Progenitor cell of endocrine pancreas (in vitro differentiated cells): ENCODE measurements at regions not wholly inside any gene's neighbourhood (a gene's known extent, or its start where the extent isn't known, plus 50 kb on each side); places are given as distances from the start of the nearest gene placed in this dataset.

Experiments used
- DNase-seq: peaks from one replicate; pipeline ENCODE4 v3.0.0; 2021; ENCODE audit warnings: low spot score; ENCODE audit not compliant: unreplicated experiment
- H3K27ac Mint-ChIP-seq: 2 replicates; pipeline ENCODE4 v1.8.0; 2021; ENCODE audit warnings: mild to moderate bottlenecking, moderate library complexity, mixed read lengths
- H3K27me3 Mint-ChIP-seq: 2 replicates; pipeline ENCODE4 v1.8.0; 2021; ENCODE audit warnings: mixed read lengths
- H3K36me3 Mint-ChIP-seq: 2 replicates; pipeline ENCODE4 v1.8.0; 2022; ENCODE audit warnings: mixed read lengths; ENCODE audit not compliant: insufficient read depth
- H3K4me1 Mint-ChIP-seq: 2 replicates; pipeline ENCODE4 v1.8.0; 2021; ENCODE audit warnings: low read depth, mixed read lengths
- H3K4me3 Mint-ChIP-seq: 2 replicates; pipeline ENCODE4 v1.8.0; 2021; ENCODE audit warnings: low read depth, mild to moderate bottlenecking, moderate library complexity, mixed read lengths
- H3K9me3 Mint-ChIP-seq: 2 replicates; pipeline ENCODE4 v1.8.0; 2021; ENCODE audit warnings: low read depth, mixed read lengths
- TF ChIP-seq, protein P1 (sequence below): fragments of 200-600 bp; sonication (generic); IDR thresholded peaks from one replicate; pipeline ENCODE4 v1.5.0; 2021; ENCODE audit warnings: antibody characterized with exemption, mild to moderate bottlenecking; ENCODE audit not compliant: unreplicated experiment

DNA sequence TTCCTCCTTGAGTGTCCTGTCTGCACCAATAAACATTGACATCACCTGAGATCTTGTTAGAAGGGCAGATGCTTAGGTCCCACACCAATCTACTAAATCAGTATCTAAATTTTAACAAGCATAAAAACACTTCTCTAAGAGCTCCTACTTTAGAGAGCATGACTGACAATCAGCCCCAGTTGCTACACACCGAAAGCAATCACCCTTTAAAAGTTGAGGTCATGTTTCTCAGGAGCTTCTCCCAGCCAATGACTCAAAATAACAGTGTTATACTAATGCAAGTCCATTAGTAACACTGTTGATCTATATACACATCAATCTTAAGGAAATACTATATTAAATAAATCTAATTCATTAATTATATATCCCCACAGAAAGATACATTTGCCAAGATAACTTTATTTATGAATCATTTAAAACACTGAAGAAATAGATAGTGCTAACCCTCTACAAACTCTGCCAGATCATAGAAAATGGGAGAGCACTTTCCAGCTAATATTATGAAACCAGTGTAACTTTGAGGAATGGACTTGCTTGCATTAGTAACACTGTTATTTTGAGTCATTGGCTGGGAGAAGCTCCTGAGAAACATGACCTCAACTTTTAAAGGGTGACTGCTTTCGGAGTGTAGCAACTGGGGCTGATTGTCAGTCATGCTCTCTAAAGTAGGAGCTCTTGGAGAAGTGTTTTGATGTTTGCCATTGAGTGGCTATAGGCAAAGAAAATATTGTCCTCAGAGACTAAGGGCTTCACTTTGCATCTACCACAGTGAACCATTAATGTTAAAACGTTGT lies 109.8 kb upstream of the HDX start:
- Mint-ChIP-seq H3K9me3 (peaks cover 16% of the 10 kb centered on the region), H3K27ac (no peak overlapping the region), H3K4me3 (no peak overlapping the region), H3K4me1 (no peaks in the 10 kb centered on the region), H3K36me3 (no peaks in the 10 kb centered on the region), H3K27me3 (no peaks in the 10 kb centered on the region)
- TF ChIP-seq, protein P1, sequence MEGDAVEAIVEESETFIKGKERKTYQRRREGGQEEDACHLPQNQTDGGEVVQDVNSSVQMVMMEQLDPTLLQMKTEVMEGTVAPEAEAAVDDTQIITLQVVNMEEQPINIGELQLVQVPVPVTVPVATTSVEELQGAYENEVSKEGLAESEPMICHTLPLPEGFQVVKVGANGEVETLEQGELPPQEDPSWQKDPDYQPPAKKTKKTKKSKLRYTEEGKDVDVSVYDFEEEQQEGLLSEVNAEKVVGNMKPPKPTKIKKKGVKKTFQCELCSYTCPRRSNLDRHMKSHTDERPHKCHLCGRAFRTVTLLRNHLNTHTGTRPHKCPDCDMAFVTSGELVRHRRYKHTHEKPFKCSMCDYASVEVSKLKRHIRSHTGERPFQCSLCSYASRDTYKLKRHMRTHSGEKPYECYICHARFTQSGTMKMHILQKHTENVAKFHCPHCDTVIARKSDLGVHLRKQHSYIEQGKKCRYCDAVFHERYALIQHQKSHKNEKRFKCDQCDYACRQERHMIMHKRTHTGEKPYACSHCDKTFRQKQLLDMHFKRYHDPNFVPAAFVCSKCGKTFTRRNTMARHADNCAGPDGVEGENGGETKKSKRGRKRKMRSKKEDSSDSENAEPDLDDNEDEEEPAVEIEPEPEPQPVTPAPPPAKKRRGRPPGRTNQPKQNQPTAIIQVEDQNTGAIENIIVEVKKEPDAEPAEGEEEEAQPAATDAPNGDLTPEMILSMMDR, result no peak
- no peak for DNase-seq

DNA sequence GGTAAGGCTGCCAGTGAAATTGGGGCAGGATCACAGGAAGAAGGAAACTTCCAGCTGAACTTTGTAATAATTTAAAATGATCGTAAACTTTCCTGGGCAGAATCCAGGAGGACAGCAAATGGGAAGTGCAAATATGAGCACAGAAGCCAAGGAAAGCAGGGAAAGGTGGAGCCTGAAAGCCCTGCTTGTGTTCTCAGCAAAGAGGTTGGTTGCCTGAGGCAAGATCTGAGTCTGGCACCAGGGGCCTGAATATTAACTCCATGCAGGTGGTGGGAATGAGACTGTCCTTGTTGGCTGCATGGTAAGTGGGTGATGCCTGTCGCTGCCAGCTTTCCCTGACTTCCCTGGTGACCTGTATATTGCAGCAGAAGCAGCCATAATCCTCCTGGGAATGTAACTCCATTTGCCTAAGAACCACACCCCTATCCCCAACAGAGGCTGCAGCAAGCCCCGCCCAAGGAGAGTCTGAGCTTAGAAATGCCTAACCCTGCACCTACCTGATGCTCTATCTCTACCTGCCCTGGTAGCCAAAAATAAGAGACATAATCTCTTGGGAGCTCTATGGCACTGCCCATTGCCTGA lies 132.0 kb upstream of the HDX start:
- H3K4me3 Mint-ChIP-seq, result no peak overlapping the region

DNA sequence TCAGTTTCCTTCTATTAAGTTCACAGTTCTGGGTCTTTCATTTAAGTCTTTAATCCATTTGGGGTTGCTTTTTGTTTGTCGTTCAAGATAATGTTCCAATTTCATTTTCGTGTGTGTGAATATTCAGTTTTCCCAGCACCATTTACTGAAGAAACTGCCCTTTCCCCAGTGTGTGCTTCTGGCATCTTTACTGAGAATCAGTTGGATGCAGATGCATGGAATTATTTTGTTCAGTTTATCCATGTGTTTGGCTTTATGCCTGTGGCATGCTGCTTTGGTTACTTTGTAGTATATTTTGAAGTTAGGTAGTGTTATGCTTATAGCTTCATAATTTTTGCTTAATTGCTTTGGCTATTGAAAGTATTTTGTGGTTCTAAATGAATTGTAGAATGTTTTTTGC lies 163.8 kb upstream of the HDX start:
- no peaks in the 10 kb centered on the region for H3K36me3 Mint-ChIP-seq
- DNase-seq, result no peak
- no peaks in the 10 kb centered on the region for H3K27me3 Mint-ChIP-seq

More for the DNA sequence above, 132.0 kb upstream of the HDX start:
- Mint-ChIP-seq H3K27me3 (no peaks in the 10 kb centered on the region), H3K4me1 (no peaks in the 10 kb centered on the region), H3K27ac (no peak overlapping the region), H3K9me3 (peaks cover 42% of the 10 kb centered on the region), H3K36me3 (no peaks in the 10 kb centered on the region)
- DNase-seq, result no peak
- TF ChIP-seq, protein P1, result no peak

DNA sequence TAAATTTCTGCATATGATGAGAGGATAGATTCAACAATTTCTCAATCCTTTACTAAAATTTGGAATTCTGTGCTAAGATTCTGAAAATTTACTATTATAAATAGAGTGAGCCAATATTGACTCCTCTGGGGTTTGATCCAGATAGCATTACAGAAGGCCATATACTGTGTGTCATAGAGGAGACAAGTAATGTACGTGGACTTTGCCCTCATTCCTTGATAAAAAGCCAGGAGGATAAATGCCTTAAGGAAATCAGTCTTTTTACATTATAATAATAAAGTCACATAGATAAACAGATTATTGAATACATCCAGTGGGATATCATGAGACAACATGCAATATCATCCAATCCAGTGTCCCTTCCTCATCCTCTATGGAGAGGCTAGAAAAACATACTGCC lies 188.0 kb upstream of the HDX start:
- no peaks in the 10 kb centered on the region for H3K27me3 Mint-ChIP-seq
- peaks cover 11% of the 10 kb centered on the region for H3K9me3 Mint-ChIP-seq
- no peaks in the 10 kb centered on the region for H3K4me1 Mint-ChIP-seq
- TF ChIP-seq, protein P1, result no peak
- H3K27ac Mint-ChIP-seq, result no peak overlapping the region
- no peak for DNase-seq
- no peaks in the 10 kb centered on the region for H3K36me3 Mint-ChIP-seq
- no peak overlapping the region for H3K4me3 Mint-ChIP-seq

More for the DNA sequence above, 163.8 kb upstream of the HDX start:
- TF ChIP-seq, protein P1, result no peak
- H3K9me3 Mint-ChIP-seq, result peaks cover 9% of the 10 kb centered on the region
- H3K27ac Mint-ChIP-seq, result no peak overlapping the region
- no peaks in the 10 kb centered on the region for H3K4me1 Mint-ChIP-seq
- no peak overlapping the region for H3K4me3 Mint-ChIP-seq

DNA sequence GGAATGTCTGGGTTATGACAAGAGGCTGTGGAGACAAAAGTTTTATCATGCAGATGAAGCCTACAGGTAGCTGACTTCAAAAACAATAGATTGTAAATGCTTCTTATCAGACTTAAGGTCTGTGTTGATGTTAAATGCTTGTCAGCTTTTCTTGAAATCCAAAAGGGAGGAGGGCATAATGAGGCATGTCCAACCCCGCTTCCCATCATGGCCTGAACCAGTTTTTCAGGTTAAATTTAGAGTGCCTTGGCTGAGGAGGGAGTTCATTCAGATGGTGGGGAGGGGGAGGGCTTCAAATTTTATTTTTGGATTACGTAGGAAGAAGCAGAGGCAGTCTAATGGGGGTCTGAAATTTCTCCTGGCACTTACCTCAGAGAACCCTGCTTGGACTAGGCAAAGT lies 207.7 kb upstream of the HDX start:
- H3K4me3 Mint-ChIP-seq, result no peak overlapping the region
- peaks cover 7% of the 10 kb centered on the region for H3K4me1 Mint-ChIP-seq
- H3K27ac Mint-ChIP-seq, result no peak overlapping the region
- DNase-seq, result no peak
- H3K9me3 Mint-ChIP-seq, result peaks cover 12% of the 10 kb centered on the region
- H3K27me3 Mint-ChIP-seq, result no peaks in the 10 kb centered on the region
- H3K36me3 Mint-ChIP-seq, result no peaks in the 10 kb centered on the region
- TF ChIP-seq, protein P1, result no peak
